Esophagus muscularis mucosa (tissue), 3 donors: ENCODE measurements at regions not wholly inside any gene's neighbourhood (a gene's known extent, or its start where the extent isn't known, plus 50 kb on each side); places are given as distances from the start of the nearest gene placed in this dataset.

Source experiments
- CTCF ChIP-seq, 3 experiments: fragments of 200-600 bp in 2 of 3; fragments of 450-650 bp in 1 of 3; sonication (generic) in 2 of 3; IDR thresholded peaks; one replicate each; pipeline ENCODE4 v1.5.1; 2017 to 2019; ENCODE audit warnings: antibody characterized with exemption in 3 of 3, mild to moderate bottlenecking in 2 of 3, moderate library complexity in 1 of 3
- POLR2A ChIP-seq: fragments of 450-650 bp; IDR thresholded peaks from one replicate; pipeline ENCODE4 v1.6.1; 2017; ENCODE audit warnings: antibody characterized with exemption, moderate library complexity, mild to moderate bottlenecking, low read depth
- POLR2AphosphoS5 ChIP-seq, 2 donors: sonication (generic); formaldehyde crosslinking; IDR thresholded peaks; one replicate each; pipeline ENCODE4 v1.6.1; 2017; ENCODE audit warnings: antibody characterized with exemption in 2 of 2

- TF ChIP-seq POLR2A (no peak), CTCF (IDR thresholded peaks at IDR 0.05) (no peak), POLR2AphosphoS5 (IDR thresholded peaks at IDR 0.05) (no peak)
These were observed 237.7 kb upstream of the DACH1 start for GRCh38 chr13:72104656-72105180.
